Gastroesophageal sphincter (tissue), 3 donors: ENCODE measurements at regions not wholly inside any gene's neighbourhood (a gene's known extent, or its start where the extent isn't known, plus 50 kb on each side); places are given as distances from the start of the nearest gene placed in this dataset.

Experiments
- CTCF ChIP-seq, 4 experiments: fragments of 200-600 bp in 2 of 4; fragments of 450-650 bp in 2 of 4; sonication (generic) in 1 of 4; IDR thresholded peaks; one replicate each; pipeline ENCODE4 v1.5.1; 2017 to 2019; ENCODE audit warnings: antibody characterized with exemption in 4 of 4, mild to moderate bottlenecking in 2 of 4, moderate library complexity in 2 of 4
- EP300 ChIP-seq: sonication (generic); formaldehyde crosslinking; IDR thresholded peaks from one replicate; pipeline ENCODE4 v1.6.1; 2017; ENCODE audit warnings: antibody characterized with exemption, mild to moderate bottlenecking
- POLR2A ChIP-seq, 2 donors: fragments of 450-650 bp; IDR thresholded peaks; one replicate each; pipeline ENCODE4 v1.6.1; 2017; ENCODE audit warnings: antibody characterized with exemption in 2 of 2, mild to moderate bottlenecking in 2 of 2, moderate library complexity in 1 of 2
- POLR2AphosphoS5 ChIP-seq: sonication (generic); formaldehyde crosslinking; IDR thresholded peaks from one replicate; pipeline ENCODE4 v1.6.1; 2017; ENCODE audit warnings: antibody characterized with exemption

GRCh38 chr3:168976969-168977368 is 686.5 kb downstream of the MECOM start:
- TF ChIP-seq POLR2AphosphoS5 (no peak), CTCF (IDR thresholded peaks at IDR 0.05) (no peak), POLR2A (IDR thresholded peaks at IDR 0.05) (no peak), EP300 (no peak)
